ENCODE measurements at regions not wholly inside any gene's neighbourhood (a gene's known extent, or its start where the extent isn't known, plus 50 kb on each side); places are given as distances from the start of the nearest gene placed in this dataset.

DNA sequence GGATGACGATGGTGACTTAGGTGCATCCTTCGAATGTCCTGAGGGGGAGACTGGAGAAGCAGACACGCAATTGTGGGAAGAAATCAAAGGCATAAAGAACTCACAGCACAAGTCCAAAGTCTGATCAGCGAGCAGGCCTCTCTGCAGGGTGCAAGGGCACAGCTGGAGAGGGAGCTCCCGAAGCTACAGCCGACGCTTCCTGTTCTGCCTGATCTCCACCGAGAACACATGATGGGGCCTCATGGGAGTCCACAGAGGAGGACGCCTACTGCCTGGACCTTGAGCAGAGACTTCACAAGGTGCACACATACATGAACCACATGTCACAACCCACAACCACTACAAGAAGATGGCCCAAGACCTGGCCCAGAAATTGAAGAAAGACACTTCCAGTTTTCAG is 51.4 kb downstream of the RIN2 start:
- ChIA-PET CTCF (ENCODE audit: unreplicated experiment) (no interaction called here), POLR2A (no interaction called here)
- no peak overlapping the region for H3K27ac ChIP-seq (ENCODE audit: low read depth, low read length, poor library complexity, severe bottlenecking)
- H3K79me2 ChIP-seq (ENCODE audit: insufficient read depth, low read depth, low read length), result no peaks in the 10 kb centered on the region
- H3K36me3 ChIP-seq (ENCODE audit: insufficient read depth, low read length), result no peaks in the 10 kb centered on the region
- H4K20me1 ChIP-seq (ENCODE audit: insufficient read depth, low read length), result no peaks in the 10 kb centered on the region
- no peaks in the 10 kb centered on the region for H3K9me3 ChIP-seq (ENCODE audit: low read length)
- TF ChIP-seq, protein P1, sequence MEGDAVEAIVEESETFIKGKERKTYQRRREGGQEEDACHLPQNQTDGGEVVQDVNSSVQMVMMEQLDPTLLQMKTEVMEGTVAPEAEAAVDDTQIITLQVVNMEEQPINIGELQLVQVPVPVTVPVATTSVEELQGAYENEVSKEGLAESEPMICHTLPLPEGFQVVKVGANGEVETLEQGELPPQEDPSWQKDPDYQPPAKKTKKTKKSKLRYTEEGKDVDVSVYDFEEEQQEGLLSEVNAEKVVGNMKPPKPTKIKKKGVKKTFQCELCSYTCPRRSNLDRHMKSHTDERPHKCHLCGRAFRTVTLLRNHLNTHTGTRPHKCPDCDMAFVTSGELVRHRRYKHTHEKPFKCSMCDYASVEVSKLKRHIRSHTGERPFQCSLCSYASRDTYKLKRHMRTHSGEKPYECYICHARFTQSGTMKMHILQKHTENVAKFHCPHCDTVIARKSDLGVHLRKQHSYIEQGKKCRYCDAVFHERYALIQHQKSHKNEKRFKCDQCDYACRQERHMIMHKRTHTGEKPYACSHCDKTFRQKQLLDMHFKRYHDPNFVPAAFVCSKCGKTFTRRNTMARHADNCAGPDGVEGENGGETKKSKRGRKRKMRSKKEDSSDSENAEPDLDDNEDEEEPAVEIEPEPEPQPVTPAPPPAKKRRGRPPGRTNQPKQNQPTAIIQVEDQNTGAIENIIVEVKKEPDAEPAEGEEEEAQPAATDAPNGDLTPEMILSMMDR (conservative IDR thresholded peaks at IDR 0.05; ENCODE audit: low read length), result no peak
- no peak for TF ChIP-seq EZH2phosphoT487 (IDR thresholded peaks at IDR 0.05; ENCODE audit: borderline replicate concordance, low read depth, low read length)
- intact Hi-C loops (cut with micrococcal nuclease; ENCODE audit: unreplicated experiment), result no loop called here
- H3K4me1 ChIP-seq (ENCODE audit: insufficient read depth, low read length, poor library complexity, severe bottlenecking), result no peaks in the 10 kb centered on the region
- H3K4me3 ChIP-seq (ENCODE audit: low read depth, low read length, poor library complexity, severe bottlenecking), result no peak overlapping the region
- H3K9me2 ChIP-seq (ENCODE audit: insufficient read depth, low read length), result no peaks in the 10 kb centered on the region
- DNase-seq (ENCODE audit: low spot score), result no peak
- no peak overlapping the region for H3K4me2 ChIP-seq (ENCODE audit: low read length)
- no peak overlapping the region for H2AFZ ChIP-seq (ENCODE audit: low read length)
- BruUV-seq (replicated peaks), result no TSS peak

DNA sequence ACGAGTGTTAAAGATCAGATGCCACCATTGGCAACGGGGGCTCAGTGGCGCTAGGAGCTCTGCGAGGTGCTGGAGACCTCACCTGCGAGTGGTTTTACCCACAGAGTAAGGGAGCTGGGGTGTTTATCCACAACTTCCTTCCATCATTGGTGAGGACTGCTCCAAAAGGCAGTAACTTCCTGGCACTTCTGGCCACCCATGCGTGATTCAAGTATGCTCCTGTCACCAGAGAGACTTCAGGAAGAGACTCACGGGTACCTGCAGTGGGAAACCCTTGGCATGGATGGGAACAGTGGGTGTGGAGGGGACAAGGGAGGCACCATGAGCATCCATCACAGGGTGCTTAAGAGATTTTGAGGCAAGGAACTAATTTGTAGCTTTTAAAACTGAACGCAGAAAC is 53.2 kb downstream of the RIN2 start:
- no peak overlapping the region for H3K4me3 ChIP-seq (ENCODE audit: low read depth, low read length, poor library complexity, severe bottlenecking)
- H3K4me1 ChIP-seq (ENCODE audit: insufficient read depth, low read length, poor library complexity, severe bottlenecking), result peaks cover 10% of the 10 kb centered on the region
- no peaks in the 10 kb centered on the region for H3K79me2 ChIP-seq (ENCODE audit: insufficient read depth, low read depth, low read length)
- TF ChIP-seq EZH2phosphoT487 (IDR thresholded peaks at IDR 0.05; ENCODE audit: borderline replicate concordance, low read depth, low read length), result no peak
- TF ChIP-seq, protein P1 (conservative IDR thresholded peaks at IDR 0.05; ENCODE audit: low read length), result no peak
- no peaks in the 10 kb centered on the region for H4K20me1 ChIP-seq (ENCODE audit: insufficient read depth, low read length)
- BruUV-seq (replicated peaks), result no TSS peak
- intact Hi-C loops (cut with micrococcal nuclease; ENCODE audit: unreplicated experiment), result no loop called here
- no peak for DNase-seq (ENCODE audit: low spot score)
- no peaks in the 10 kb centered on the region for H3K36me3 ChIP-seq (ENCODE audit: insufficient read depth, low read length)
- ChIA-PET POLR2A (interaction anchor here (0.6 to 1.0 kb wide), 2 partner anchors 24 to 120 kb away, joined by 3 to 4 read pairs; no protein-coding TSS in a partner anchor), CTCF (ENCODE audit: unreplicated experiment) (no interaction called here)
- H3K4me2 ChIP-seq (ENCODE audit: low read length), result no peak overlapping the region
- H3K9me3 ChIP-seq (ENCODE audit: low read length), result no peaks in the 10 kb centered on the region
- no peak overlapping the region for H2AFZ ChIP-seq (ENCODE audit: low read length)
- no peak overlapping the region for H3K27ac ChIP-seq (ENCODE audit: low read depth, low read length, poor library complexity, severe bottlenecking)
- no peaks in the 10 kb centered on the region for H3K9me2 ChIP-seq (ENCODE audit: insufficient read depth, low read length)

DNA sequence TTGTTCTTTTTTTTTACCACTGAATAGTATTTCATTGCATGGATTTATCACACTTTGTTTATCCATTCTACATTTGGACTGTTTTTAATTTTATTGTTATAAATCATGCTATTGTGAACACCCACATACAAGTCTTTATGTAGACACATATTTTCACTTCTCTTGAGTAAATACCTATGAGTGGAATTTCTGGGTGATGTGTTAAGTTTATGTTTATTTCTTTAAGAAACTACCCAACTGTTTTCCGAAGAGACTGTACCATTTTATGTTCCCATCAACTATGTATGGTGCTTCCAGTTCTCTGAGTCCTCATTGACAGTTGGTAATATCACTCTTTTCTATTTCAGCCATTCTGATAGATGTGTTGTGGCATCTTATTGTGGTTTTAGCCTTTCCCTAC is 54.0 kb downstream of the RIN2 start:
- H2AFZ ChIP-seq (ENCODE audit: low read length), result no peak overlapping the region
- ChIA-PET CTCF (ENCODE audit: unreplicated experiment) (no interaction called here), POLR2A (interaction anchor here (0.6 to 1.0 kb wide), 3 partner anchors 15 to 119 kb away, joined by 3 to 5 read pairs (median 4); no protein-coding TSS in a partner anchor)
- BruUV-seq (replicated peaks), result no TSS peak
- intact Hi-C loops (cut with micrococcal nuclease; ENCODE audit: unreplicated experiment), result no loop called here
- H3K9me3 ChIP-seq (ENCODE audit: low read length), result no peaks in the 10 kb centered on the region
- H3K36me3 ChIP-seq (ENCODE audit: insufficient read depth, low read length), result no peaks in the 10 kb centered on the region
- no peak overlapping the region for H3K4me3 ChIP-seq (ENCODE audit: low read depth, low read length, poor library complexity, severe bottlenecking)
- H3K4me2 ChIP-seq (ENCODE audit: low read length), result no peak overlapping the region
- TF ChIP-seq, protein P1 (conservative IDR thresholded peaks at IDR 0.05; ENCODE audit: low read length), result no peak
- TF ChIP-seq EZH2phosphoT487 (IDR thresholded peaks at IDR 0.05; ENCODE audit: borderline replicate concordance, low read depth, low read length), result no peak
- no peak for DNase-seq (ENCODE audit: low spot score)
- H3K27ac ChIP-seq (ENCODE audit: low read depth, low read length, poor library complexity, severe bottlenecking), result no peak overlapping the region
- H3K79me2 ChIP-seq (ENCODE audit: insufficient read depth, low read depth, low read length), result no peaks in the 10 kb centered on the region
- peaks cover 10% of the 10 kb centered on the region for H3K4me1 ChIP-seq (ENCODE audit: insufficient read depth, low read length, poor library complexity, severe bottlenecking)
- no peaks in the 10 kb centered on the region for H4K20me1 ChIP-seq (ENCODE audit: insufficient read depth, low read length)
- no peaks in the 10 kb centered on the region for H3K9me2 ChIP-seq (ENCODE audit: insufficient read depth, low read length)
